GM21381 (cell line): ENCODE measurements at regions not wholly inside any gene's neighbourhood (a gene's known extent, or its start where the extent isn't known, plus 50 kb on each side); places are given as distances from the start of the nearest gene placed in this dataset.
"Not testable (repeated sequence)": the region's sequence is repeated elsewhere in the genome, so short reads cannot be mapped to it uniquely, and the experiment has no call there.

Experiments
- ATAC-seq: cut with Tn5 transposase; IDR thresholded peaks from one replicate; pipeline ENCODE4 v1.9.1; 2021; ENCODE audit warnings: mild to moderate bottlenecking, moderate library complexity; ENCODE audit not compliant: unreplicated experiment

DNA sequence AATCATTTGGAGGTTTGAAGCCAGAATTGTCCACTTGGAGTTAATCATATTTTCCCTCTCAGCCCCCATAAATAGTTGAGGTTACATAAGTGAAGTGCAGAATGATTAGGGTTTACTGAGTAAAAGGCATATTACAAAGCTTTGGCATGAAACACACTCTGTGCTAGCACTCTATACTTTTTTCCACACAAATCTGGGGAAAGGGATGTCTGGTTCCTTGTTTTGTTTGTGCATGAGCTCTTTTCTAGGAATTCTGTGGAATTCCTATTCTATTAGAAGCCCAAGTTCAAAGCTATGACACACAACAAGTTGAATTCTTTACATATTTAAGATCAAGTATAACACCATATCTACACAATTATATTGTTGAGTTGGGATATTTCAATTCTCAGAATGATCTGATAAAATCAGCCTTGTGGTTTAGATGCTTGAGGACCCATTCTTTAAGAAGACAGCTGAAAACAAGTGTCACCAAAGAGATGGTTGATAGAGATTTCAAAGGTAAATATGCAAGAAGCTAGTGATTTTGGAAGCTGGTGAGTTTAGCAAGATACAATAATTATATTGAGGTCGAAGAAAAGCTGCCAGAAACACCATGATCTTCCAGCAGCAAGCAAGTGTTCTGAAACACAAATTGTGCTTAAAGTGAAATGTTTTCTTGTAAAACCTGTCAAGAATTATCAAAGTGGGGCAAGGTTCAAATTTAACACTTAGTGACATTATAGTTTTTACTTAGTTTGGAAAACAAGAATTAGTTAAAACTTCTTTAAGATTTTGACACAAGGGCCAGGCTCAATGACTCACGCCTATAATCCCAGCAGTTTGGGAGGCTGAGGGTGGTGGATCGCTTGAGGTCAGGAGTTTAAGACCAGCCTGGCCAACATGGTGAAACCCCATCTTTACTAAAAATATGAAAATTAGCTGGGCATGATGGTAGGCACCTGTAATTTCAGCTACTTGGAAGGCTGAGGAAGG lies 122.6 kb downstream of the INHBA start:
- no peak for ATAC-seq

DNA sequence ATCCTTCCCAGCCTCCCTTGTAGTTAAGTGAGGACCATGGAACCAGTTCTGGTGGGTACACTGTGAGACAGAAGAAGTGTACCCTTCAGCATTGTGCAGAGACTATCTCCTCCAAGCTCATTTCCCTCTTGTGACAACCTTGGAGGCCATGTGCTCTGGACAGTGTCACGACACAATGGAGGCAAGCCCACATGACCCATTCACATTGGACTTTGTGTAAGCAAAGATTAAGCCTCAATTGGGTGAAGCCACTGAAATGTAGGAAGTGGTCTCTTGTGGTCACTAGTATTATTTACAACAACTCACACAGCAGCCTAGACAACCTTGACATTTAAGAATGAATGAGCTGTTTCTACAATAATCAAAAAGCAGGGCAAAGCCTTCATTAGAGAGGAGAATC lies 124.2 kb downstream of the INHBA start:
- ATAC-seq = no peak

DNA sequence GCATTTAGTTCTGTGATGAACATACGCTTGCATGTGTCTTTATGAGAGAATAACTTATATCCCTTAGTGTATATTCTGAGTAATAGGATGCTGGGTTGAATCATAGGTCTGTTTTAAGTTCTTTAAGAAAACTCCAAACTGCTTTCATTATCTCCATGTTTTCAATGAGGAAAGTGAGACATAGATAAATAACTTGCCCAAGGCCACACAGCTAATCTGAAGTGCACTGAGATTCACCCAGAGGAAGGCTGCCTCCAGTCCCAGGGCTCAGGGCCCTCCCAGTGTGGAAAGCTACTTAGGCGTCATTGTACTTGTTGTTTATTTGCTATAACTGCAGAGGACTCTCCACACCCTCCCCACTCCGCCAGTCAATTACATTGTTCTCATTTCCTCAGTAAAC lies 126.7 kb downstream of the INHBA start:
- ATAC-seq = no peak

DNA sequence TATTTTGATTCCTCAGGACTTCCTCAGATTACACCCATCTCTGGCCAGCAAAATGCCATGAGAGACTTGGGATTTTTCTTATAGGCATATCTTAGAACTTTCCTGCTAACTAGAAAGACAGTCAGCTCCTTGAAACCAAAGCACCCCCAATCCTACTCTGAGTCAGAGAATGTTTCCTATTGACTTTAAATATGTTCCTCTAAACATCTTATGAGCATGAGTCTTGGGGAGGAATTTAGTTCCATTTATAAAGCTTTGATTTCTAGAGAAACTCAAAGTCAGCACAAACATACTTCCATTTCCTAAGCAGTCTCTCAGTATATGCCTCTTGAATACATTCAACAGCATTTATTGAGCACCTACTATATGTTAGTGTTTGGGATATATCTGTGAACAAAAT lies 128.5 kb downstream of the INHBA start:
- ATAC-seq = no peak

DNA sequence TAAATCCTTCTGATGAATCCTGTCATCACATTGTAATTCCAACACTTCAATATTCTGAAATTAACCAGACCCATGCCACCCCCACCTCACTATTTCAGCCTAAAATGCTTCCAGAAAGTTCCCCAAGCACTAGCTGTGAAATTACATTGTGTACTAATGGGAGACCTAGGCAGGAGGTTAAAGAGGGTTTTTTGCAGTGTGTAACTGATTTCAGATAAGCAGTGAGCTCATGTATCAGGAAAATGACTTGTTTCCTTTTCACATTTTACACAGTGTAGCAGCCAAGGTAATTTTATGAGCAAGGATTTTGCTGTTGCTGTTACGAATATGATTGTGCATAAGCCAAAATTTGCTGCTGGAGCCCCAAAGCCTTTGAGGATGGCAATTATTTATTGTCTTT lies 129.0 kb downstream of the INHBA start:
- no peak for ATAC-seq

DNA sequence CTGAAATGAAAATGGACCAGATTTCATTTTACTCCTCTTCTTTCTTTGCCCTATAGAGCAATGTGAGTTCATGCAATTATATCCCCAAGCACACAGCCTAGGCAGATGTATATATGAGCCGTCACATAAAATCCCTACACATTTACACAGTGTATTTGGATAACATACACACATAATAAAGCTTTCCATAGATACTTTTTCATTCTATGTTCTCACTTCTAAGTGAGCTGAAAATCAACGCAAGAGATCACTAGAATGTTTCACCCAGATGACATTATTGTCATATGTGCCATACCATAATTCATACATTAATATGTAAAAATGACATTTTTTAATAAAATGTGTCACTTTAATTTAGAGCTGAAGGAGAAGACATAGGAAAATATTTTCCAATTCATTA lies 129.4 kb downstream of the INHBA start:
- ATAC-seq = no peak

DNA sequence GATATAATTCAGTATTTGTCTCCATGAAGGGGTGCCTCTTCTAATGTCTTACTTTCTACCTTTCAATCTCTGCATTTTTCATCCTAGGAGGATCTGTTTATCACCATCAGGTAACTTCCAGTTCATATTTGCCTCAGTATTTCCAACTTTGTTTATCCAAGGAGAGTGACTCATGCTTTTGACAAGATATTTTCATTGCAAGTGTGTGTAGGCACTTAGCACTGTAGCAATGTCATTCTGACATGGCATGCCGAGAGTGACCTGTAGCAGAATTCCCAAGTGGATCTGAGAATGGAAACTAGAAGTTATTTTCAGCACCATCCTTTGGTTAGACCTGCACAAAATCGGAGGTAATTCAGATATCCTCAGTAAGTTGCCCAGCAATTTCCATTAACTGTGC lies 129.9 kb downstream of the INHBA start:
- ATAC-seq = no peak

DNA sequence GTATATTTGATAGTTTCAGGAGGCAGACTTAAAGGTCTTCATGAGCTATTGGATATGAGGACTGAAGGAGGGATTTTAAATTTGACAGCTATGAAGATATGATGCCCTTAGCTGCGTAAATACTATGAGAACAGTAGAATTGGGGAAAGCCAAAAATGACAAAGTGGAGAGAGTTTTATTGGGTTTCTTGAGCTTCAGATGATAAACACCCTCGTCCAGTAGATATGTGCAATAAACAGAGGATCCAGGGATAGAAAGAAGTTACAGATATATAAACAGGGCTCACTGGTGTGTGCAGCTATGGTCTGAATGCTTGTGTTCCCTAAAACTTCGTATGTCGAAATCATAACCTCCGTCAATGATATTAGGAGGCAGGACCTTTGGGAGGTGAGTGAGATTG lies 131.3 kb downstream of the INHBA start:
- ATAC-seq = no peak

DNA sequence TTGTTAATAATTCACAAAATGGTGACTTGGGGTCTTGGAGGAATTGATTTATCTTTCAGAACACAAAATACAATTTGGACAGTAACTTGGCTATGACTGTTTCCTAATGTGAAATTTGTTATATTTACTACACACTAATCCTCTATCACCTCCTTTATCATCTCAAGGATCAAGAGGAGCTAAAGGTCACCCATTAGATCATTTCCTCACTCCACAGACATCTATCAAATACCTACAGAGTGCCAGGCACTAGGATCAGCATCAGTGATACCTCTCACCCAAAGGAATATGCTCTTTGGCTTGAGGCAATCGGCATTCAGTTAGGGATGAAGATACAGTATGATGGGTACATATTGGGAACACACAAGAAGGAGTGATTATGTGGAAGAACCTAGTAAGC lies 132.1 kb downstream of the INHBA start:
- no peak for ATAC-seq

DNA sequence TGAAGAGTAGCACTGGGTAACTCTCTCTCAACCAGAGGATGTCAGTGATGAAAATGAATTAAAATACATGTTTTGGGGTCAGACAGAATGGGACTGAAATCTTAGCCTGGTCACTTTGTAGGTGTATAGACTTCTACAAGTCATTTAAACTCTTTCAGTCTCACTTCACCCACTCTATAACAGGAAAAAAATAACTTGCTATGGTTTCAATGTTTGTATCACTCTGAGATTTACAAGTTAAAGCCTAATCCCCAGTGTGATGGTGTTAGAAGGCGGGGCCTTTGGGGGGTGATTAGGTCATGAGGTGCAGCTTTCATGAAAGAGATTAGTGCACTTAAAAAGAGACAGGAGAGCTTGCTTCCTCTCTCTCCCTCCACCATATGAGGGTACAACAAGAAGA lies 134.8 kb downstream of the INHBA start:
- no peak for ATAC-seq

DNA sequence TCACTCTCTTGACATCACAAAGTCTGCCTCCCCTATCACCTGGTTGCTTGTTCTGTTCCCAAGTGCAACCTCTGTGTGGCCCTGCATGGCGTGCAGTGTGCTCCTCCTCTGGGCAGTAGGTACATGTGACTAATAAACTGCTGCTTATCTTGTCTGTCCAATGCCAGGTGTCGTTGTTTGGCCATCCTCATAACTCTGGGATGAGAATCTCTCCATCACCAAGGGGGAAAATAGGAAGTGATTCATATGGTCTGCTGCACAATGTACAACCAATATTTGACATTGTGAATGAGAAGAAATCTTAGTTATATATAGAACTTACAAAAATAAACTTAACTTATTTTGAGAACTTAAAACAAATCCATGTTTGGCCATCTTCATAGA lies 135.2 kb downstream of the INHBA start:
- ATAC-seq = no peak

DNA sequence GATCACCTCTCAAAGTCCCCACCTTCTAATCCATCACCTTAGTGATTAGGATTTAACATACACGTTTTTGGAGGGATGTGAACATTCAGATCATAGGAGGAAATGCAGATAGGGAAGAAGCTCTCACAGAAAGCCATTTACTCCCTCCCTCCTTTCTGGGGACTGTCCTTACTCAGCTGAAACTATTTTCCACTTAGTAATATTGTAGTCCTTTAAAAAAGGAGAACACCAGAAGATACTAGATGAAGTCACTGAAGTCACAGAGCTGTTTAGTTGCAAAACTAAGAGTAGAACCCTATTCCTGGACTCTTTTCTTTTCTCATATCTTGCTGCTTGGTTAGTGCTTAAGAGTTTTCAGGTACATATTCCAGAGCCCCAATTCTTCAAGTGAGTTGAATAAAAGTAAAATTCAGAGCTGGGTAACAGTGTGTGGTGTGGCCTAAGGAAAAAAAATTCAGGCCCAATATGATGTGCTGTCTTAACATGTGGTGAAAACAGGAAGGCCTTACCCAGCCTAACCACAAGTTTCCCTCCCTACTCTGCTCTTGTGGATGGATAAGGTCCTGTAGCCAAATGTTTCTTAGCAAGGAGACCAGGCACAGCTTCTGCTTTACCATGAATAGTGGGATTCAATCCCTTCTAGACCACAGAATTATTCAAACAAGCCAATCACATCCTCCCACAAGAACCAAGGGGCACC lies 135.7 kb downstream of the INHBA start:
- ATAC-seq = no peak

DNA sequence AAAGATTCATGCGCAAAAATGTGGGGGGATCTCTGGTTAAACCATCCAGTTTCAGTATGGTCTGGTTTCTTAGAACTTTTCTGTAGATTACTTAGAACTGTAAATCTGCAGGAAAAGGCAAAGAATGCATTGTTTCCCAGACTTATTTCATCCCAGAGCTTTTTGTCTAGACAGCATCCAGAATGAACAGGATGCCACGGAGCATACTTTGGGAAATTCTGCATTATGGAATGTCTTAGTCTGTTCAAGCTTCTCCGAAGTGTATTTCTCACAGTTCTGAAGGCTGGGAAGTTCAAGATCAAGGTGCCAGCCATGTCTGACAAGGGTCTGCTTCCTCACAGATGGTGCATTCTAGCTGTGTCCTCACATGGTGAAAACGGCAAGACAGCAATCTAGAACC lies 136.3 kb downstream of the INHBA start:
- no peak for ATAC-seq

DNA sequence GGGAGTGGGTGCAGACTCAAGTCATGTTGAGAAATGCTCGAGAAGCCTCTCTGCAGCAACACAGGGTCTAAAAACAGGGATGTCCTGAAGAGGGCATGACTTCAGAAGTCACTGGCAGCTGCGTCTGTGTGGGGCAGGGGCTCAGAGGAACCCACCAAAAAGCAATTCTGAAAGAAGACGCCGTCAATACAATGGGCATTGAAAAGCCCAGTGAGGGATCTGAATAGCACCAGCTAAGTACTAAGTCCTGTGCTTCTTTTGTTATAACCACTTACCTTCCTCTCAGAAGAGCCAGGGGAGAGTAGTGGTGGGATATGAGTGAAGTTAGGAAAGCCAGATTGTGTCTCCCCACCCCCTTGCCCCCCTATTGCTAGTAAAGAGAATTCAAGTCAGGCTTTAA lies 137.2 kb downstream of the INHBA start:
- ATAC-seq = no peak

DNA sequence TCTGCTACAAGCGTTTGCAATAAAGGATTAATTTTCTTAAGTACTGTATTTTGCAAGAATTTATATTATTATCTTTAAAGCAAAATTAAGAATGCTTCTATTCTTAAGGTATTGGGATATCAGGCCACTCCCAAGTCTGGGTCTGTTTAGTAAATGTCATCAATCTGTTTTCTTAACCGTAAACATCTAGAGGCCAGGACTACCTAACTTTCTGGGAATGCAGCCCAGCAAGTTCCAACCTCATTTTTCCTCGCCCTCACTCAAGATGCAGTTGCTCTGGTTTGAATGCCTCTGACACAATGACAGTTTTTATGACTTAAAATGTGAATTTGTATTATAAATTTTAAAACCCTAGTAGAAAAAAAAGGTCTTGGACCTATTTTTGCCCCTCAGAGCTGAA lies 143.5 kb downstream of the INHBA start:
- no peak for ATAC-seq

DNA sequence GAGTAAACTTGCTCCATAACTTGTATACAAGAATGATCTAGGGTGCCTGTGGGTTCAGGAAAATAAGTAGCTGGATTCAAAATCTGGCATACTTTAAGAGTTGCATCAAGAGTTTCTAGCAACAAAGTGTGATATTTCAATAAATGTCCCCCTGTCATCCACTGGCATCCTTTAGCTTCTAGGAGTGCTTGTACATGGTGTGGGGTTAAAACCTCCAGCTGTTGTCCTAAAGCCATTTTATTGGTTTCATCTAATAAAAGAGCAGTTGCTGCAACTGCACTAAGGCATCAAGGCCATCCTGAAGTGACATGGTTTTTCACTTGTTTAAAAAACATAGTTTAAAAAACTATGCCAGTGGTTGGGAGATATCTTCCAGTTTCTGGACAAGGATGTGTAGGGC lies 148.4 kb downstream of the INHBA start:
- ATAC-seq = no peak

DNA sequence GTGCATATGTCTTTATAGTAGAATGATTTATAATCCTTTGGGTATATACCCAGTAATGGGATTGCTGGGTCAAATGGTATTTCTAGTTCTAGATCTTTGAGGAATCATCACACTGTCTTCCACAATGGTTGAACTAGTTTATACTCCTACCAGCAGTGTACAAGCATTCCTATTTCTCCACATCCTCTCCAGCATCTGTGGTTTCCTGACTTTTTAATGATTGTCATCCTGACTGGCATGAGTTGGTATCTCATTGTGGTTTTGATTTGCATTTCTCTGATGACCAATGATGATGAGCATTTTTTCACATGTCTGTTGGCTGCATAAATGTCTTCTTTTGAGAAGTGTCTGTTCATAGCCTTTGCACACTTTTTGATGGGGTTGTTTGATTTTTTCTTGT lies 152.8 kb downstream of the INHBA start:
- not testable (repeated sequence) for ATAC-seq

DNA sequence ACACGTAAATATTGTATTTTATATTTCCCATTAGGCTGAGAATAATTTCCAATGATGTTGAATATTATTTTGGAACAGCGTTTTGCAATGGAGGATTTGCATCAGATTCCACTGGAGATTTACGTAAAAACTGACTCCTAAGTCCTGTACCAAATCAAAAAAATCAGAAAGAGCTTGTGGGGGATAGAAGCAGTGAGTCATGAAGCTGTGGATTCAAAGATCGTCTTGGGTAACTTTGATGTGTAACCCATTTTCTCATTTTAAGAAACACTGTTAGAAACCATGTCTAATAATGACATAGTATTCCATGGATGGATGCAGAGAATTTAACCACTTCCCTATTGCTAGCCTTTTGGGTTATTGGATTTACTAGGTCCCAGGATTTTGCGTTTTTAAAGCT lies 158.6 kb downstream of the INHBA start:
- ATAC-seq = no peak

DNA sequence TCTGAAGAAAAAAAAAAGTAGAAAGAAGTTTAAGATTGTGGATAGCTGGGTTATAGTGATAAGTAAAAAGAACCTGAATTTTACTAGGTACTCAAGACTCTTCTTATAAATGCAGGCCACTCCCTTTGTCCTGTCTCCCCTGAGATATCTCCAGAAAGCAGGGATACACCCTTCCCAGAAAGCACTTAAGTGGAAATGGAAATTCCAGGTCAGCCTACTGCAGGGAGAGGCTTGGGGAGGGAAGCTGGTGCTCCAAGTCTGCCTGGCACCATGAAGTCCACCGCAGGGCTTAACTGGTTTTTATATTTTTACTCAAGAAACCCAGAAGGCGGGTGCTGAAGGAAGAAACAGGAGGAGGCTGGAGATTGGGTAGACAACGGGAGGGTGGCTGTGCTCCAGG lies 162.3 kb downstream of the INHBA start:
- ATAC-seq = no peak

DNA sequence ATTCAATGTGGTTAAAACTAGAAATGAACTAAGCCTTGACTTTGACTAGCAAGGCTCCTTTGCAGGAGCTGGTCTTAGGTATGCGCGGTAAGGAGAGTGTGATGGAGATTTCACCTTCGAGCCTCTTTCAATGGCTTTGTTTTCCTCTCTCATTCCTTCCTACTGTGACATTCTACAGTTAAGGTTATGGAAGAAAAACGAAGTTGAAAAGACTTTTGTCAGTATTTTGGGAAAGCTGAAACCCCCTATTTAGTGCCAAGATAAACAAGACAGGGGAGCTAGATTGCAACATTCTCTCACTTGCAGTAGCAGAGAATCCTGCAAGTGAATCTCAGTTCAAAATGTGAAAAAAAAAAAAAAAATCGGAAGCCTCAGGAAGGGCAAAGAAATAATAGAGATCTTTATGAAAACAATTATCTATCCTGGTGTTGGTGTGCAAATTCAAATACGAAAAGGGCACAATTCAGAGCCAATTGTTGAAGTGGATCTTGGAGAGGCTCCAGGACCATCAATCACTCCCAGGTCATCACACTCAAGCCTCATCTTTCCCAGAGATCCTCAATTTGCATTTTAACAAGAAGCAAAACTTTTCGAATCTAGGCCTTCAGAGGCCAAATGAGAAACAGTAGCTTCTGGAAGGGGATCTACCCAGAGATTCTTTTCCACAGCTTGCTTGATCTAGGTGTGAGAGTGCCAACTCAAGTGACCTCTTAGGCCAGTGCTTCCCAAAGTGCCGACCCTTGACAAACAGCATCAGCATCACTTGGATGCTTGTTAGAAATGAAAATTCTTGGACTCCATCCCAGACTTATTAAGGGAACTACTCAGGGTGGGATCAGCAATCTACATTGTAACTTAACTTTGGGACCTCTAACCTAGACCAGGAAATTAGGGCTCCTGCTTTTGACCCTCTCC lies 163.8 kb downstream of the INHBA start:
- no peak for ATAC-seq
